ENCODE measurements at regions not wholly inside any gene's neighbourhood (a gene's known extent, or its start where the extent isn't known, plus 50 kb on each side); places are given as distances from the start of the nearest gene placed in this dataset.
"Not testable (repeated sequence)": the region's sequence is repeated elsewhere in the genome, so short reads cannot be mapped to it uniquely, and the experiment has no call there.

DNA sequence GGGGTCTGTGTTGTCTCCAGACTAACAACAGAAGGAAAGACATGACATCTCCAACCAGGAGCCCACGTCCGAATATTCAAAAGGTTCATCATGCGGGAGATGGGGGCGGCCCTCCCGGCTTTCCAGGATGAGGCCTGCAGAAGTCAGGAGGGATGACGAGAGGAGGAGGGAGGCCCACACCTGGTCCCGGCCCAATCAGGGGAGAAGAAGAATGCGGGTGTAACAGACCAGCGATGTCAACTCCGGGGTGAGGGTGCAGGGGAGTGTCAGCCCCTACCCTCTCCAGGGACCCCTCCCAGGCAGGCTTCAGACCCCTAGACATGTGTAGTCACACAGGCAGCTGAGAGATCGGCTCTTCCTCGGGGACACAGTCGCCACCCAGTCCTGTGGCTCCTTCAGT is 275.3 kb upstream of the ZNF507 start:
- no peaks in the 10 kb centered on the region for H3K9me3 ChIP-seq (ENCODE audit: insufficient read depth, low read depth, low read length)
- H3K4me1 Mint-ChIP-seq (ENCODE audit: low read depth, unreplicated experiment), result peaks cover 13% of the 10 kb centered on the region
- no peak overlapping the region for H2AFZ ChIP-seq (ENCODE audit: low read depth, low read length)
- no peaks in the 10 kb centered on the region for H4K20me1 ChIP-seq (ENCODE audit: insufficient read depth, low read length)
- H3K4me3 ChIP-seq (ENCODE audit: insufficient read depth, low read depth, low read length), result no peak overlapping the region
- H3K4me1 ChIP-seq (ENCODE audit: insufficient read depth, low read length), result no peaks in the 10 kb centered on the region
- DNase-seq (ENCODE audit: low read depth) (no peak), FAIRE-seq (no peak)
- H3K27me3 Mint-ChIP-seq (ENCODE audit: low read depth, unreplicated experiment), result peaks cover 20% of the 10 kb centered on the region
- no peak overlapping the region for H3K27ac Mint-ChIP-seq (ENCODE audit: unreplicated experiment)
- no peak overlapping the region for H3K27ac ChIP-seq (ENCODE audit: low read depth, low read length)
- H3K27me3 ChIP-seq (ENCODE audit: insufficient read depth, low read length), result no peaks in the 10 kb centered on the region
- no peak overlapping the region for H3K9ac ChIP-seq (ENCODE audit: low read length)
- no peak for TF ChIP-seq EZH2 (IDR thresholded peaks at IDR 0.05; ENCODE audit: insufficient read depth, low read length)
- TF ChIP-seq, protein P1, sequence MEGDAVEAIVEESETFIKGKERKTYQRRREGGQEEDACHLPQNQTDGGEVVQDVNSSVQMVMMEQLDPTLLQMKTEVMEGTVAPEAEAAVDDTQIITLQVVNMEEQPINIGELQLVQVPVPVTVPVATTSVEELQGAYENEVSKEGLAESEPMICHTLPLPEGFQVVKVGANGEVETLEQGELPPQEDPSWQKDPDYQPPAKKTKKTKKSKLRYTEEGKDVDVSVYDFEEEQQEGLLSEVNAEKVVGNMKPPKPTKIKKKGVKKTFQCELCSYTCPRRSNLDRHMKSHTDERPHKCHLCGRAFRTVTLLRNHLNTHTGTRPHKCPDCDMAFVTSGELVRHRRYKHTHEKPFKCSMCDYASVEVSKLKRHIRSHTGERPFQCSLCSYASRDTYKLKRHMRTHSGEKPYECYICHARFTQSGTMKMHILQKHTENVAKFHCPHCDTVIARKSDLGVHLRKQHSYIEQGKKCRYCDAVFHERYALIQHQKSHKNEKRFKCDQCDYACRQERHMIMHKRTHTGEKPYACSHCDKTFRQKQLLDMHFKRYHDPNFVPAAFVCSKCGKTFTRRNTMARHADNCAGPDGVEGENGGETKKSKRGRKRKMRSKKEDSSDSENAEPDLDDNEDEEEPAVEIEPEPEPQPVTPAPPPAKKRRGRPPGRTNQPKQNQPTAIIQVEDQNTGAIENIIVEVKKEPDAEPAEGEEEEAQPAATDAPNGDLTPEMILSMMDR (IDR thresholded peaks at IDR 0.05; ENCODE audit: insufficient read depth, low read depth, low read length), result no peak
- H3K9me3 Mint-ChIP-seq (ENCODE audit: unreplicated experiment), result no peaks in the 10 kb centered on the region
- H3K4me2 ChIP-seq (ENCODE audit: low read length), result no peak overlapping the region
- no peaks in the 10 kb centered on the region for H3K36me3 ChIP-seq (ENCODE audit: insufficient read depth, low read length)
- H3K79me2 ChIP-seq (ENCODE audit: insufficient read depth, low read length), result no peaks in the 10 kb centered on the region
- no peaks in the 10 kb centered on the region for H3K36me3 Mint-ChIP-seq (ENCODE audit: low read depth, unreplicated experiment)
- H3K4me3 Mint-ChIP-seq (ENCODE audit: unreplicated experiment), result no peak overlapping the region

DNA sequence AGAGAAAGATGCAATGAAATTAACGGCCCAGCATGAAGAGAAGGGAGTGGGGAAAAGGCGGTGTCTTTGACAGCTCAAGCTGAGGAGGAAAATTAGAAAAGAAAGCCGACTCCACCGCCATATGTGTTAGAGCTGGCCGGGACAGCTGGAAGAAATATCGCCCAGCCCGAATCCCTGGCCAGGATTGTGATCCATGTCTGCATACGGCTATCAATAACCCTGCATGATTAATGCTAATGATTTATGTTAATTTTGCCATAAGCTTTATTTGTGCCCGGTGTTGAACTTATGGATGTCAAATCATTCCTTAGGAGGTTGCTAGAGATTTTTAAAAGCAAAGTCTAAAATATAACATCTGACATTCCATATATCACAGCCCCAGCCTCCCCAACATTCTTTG is 263.4 kb upstream of the ZNF507 start:
- peaks cover 37% of the 10 kb centered on the region for H3K27me3 Mint-ChIP-seq (ENCODE audit: low read depth, unreplicated experiment)
- no peak overlapping the region for H3K27ac Mint-ChIP-seq (ENCODE audit: unreplicated experiment)
- no peaks in the 10 kb centered on the region for H3K27me3 ChIP-seq (ENCODE audit: insufficient read depth, low read length)
- no peak overlapping the region for H2AFZ ChIP-seq (ENCODE audit: low read depth, low read length)
- H3K9me3 ChIP-seq (ENCODE audit: insufficient read depth, low read depth, low read length), result peaks cover 4% of the 10 kb centered on the region
- no peaks in the 10 kb centered on the region for H3K4me1 Mint-ChIP-seq (ENCODE audit: low read depth, unreplicated experiment)
- H3K36me3 Mint-ChIP-seq (ENCODE audit: low read depth, unreplicated experiment), result peaks cover 2% of the 10 kb centered on the region
- no peaks in the 10 kb centered on the region for H3K4me1 ChIP-seq (ENCODE audit: insufficient read depth, low read length)
- TF ChIP-seq EZH2 (IDR thresholded peaks at IDR 0.05; ENCODE audit: insufficient read depth, low read length), result no peak
- TF ChIP-seq, protein P1 (IDR thresholded peaks at IDR 0.05; ENCODE audit: insufficient read depth, low read depth, low read length), result no peak
- H3K36me3 ChIP-seq (ENCODE audit: insufficient read depth, low read length), result no peaks in the 10 kb centered on the region
- H4K20me1 ChIP-seq (ENCODE audit: insufficient read depth, low read length), result no peaks in the 10 kb centered on the region
- no peaks in the 10 kb centered on the region for H3K79me2 ChIP-seq (ENCODE audit: insufficient read depth, low read length)
- no peak overlapping the region for H3K9ac ChIP-seq (ENCODE audit: low read length)
- no peak overlapping the region for H3K4me3 Mint-ChIP-seq (ENCODE audit: unreplicated experiment)
- no peak overlapping the region for H3K4me2 ChIP-seq (ENCODE audit: low read length)
- FAIRE-seq (no peak), DNase-seq (ENCODE audit: low read depth) (no peak)
- H3K27ac ChIP-seq (ENCODE audit: low read depth, low read length), result no peak overlapping the region
- H3K9me3 Mint-ChIP-seq (ENCODE audit: unreplicated experiment), result peaks cover 1% of the 10 kb centered on the region
- H3K4me3 ChIP-seq (ENCODE audit: insufficient read depth, low read depth, low read length), result no peak overlapping the region

DNA sequence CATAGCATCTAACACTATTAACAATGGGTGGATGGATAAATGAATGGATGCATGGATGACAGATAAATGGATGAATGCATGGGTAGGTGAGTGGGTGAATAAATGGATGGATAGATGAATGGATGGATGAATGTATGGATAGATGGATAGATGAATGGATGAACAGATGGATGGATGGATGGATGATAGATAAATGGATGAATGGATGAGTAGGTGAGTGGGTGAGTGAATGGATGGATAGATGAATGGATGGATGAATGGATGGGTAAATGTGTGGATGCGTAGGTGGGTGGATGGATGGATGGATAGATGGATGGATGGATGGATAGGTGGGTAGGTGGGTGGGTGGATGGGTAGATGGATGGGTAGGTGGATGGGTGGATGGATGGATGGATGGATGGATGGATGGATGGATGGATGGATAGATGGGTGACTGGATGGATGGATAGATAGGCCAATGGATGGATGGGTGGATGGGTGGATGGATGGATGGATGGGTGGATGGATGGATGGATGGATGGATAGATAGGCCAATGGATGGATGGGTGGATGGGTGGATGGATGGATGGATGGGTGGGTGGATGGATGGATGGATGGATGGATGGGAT is 260.6 kb upstream of the ZNF507 start:
- DNase-seq (ENCODE audit: low read depth); FAIRE-seq; H3K4me1 ChIP-seq (ENCODE audit: insufficient read depth, low read length); H3K4me3 ChIP-seq (ENCODE audit: insufficient read depth, low read depth, low read length); H3K27ac Mint-ChIP-seq (ENCODE audit: unreplicated experiment); H3K79me2 ChIP-seq (ENCODE audit: insufficient read depth, low read length); H4K20me1 ChIP-seq (ENCODE audit: insufficient read depth, low read length); H3K27ac ChIP-seq (ENCODE audit: low read depth, low read length); H3K4me2 ChIP-seq (ENCODE audit: low read length); H3K4me3 Mint-ChIP-seq (ENCODE audit: unreplicated experiment); H3K9ac ChIP-seq (ENCODE audit: low read length); H3K36me3 ChIP-seq (ENCODE audit: insufficient read depth, low read length); H3K9me3 Mint-ChIP-seq (ENCODE audit: unreplicated experiment); H3K36me3 Mint-ChIP-seq (ENCODE audit: low read depth, unreplicated experiment); H2AFZ ChIP-seq (ENCODE audit: low read depth, low read length); H3K27me3 ChIP-seq (ENCODE audit: insufficient read depth, low read length); H3K4me1 Mint-ChIP-seq (ENCODE audit: low read depth, unreplicated experiment): not testable (repeated sequence)
- peaks cover 33% of the 10 kb centered on the region for H3K27me3 Mint-ChIP-seq (ENCODE audit: low read depth, unreplicated experiment)
- H3K9me3 ChIP-seq (ENCODE audit: insufficient read depth, low read depth, low read length), result peaks cover 11% of the 10 kb centered on the region

All from astrocyte (in vitro differentiated cells and primary cell).